ENCODE measurements at regions not wholly inside any gene's neighbourhood (a gene's known extent, or its start where the extent isn't known, plus 50 kb on each side); places are given as distances from the start of the nearest gene placed in this dataset.

DNA sequence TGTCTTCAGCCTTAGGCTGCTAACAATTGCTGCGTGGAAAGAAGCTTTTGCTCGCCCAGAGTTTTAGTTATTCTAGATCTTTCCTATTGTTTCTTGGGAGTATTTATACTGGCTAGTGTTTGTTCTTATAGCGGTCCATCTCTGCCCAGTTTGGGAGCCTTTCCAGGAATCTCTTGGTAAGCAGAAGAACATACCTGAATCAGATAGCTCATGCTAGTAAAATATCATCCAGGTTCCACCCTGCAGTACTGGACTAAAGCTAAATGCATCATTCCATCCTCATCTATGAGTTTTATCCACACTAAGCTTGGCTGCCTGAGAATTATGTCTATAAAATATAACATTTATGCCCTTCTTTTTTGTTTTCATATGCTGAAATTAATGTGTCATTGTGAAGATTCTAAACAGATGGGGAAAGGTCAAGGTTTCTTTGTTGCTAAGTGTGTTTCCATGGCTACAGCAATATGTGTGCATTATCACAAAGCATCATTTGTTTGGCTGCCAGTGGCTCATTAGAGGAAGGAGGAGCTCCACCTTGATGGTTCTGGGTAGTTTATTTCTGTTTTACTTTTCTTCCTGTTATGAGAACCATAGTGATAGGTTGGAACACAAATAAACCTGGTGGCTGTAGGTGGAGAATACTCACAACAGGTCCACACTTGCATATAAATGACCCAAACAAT lies 182.8 kb downstream of the PIK3C3 start:
- H3K4me2 ChIP-seq: no peak overlapping the region
- H3K9me3 ChIP-seq (ENCODE audit: insufficient read depth, low read depth): no peaks in the 10 kb centered on the region
- no peaks in the 10 kb centered on the region for H3K4me1 ChIP-seq (replicated peaks; ENCODE audit: insufficient read depth)
- TF ChIP-seq, protein P1, sequence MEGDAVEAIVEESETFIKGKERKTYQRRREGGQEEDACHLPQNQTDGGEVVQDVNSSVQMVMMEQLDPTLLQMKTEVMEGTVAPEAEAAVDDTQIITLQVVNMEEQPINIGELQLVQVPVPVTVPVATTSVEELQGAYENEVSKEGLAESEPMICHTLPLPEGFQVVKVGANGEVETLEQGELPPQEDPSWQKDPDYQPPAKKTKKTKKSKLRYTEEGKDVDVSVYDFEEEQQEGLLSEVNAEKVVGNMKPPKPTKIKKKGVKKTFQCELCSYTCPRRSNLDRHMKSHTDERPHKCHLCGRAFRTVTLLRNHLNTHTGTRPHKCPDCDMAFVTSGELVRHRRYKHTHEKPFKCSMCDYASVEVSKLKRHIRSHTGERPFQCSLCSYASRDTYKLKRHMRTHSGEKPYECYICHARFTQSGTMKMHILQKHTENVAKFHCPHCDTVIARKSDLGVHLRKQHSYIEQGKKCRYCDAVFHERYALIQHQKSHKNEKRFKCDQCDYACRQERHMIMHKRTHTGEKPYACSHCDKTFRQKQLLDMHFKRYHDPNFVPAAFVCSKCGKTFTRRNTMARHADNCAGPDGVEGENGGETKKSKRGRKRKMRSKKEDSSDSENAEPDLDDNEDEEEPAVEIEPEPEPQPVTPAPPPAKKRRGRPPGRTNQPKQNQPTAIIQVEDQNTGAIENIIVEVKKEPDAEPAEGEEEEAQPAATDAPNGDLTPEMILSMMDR (conservative IDR thresholded peaks at IDR 0.05): no peak
- TF ChIP-seq EZH2 (IDR thresholded peaks at IDR 0.05; ENCODE audit: low read depth): no peak
- H3K9me2 ChIP-seq (ENCODE audit: insufficient read depth): no peaks in the 10 kb centered on the region
- H3F3A ChIP-seq (ENCODE audit: insufficient read depth, low read depth): no peaks in the 10 kb centered on the region
- H2AFZ ChIP-seq: no peak overlapping the region
- ChIA-PET POLR2A (ENCODE audit: unreplicated experiment) (interaction anchor here (0.6 kb wide), 1 partner anchor 1135 kb away, joined by 6 read pairs; no protein-coding TSS in a partner anchor), CTCF (no interaction called here)
- H3K36me3 ChIP-seq (ENCODE audit: low read depth): no peaks in the 10 kb centered on the region
- intact Hi-C loops (cut with micrococcal nuclease; ENCODE audit: unreplicated experiment): no loop called here
- no TSS peak for BruUV-seq (replicated peaks)
- no peak overlapping the region for H3K27ac ChIP-seq
- no peak overlapping the region for H3K4me3 ChIP-seq
- DNase-seq: no peak
- H3K79me2 ChIP-seq (ENCODE audit: low read depth): no peaks in the 10 kb centered on the region
- no peaks in the 10 kb centered on the region for H3K27me3 ChIP-seq (ENCODE audit: insufficient read depth, low read depth)
- no peaks in the 10 kb centered on the region for H4K20me1 ChIP-seq (ENCODE audit: insufficient read depth)

DNA sequence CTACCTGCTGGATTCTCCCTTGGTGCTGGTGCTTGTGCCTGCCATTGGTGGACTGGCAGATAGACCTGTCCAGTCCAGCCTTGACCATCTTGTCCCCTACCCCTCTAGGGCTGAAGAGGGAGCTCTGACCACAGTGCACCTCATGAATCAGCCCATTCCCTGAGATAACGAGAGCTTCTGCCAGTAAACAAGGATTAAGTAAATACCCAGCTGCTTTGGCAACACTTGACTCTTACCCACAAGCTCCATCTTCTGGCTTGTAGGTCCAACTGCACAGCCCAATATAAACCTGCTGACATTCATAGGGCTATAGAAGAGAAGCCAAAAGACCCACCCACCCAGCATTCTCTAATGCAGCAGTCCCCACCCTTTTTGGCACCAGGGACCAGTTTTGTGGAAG lies 186.4 kb downstream of the PIK3C3 start:
- DNase-seq: no peak
- POLR2A ChIA-PET (ENCODE audit: unreplicated experiment): no interaction called here
- no peaks in the 10 kb centered on the region for H3K79me2 ChIP-seq (ENCODE audit: low read depth)
- H3K4me2 ChIP-seq: no peak overlapping the region
- H4K20me1 ChIP-seq (ENCODE audit: insufficient read depth): no peaks in the 10 kb centered on the region
- H3K9me3 ChIP-seq (ENCODE audit: insufficient read depth, low read depth): no peaks in the 10 kb centered on the region
- H3K4me3 ChIP-seq: no peak overlapping the region
- no peaks in the 10 kb centered on the region for H3F3A ChIP-seq (ENCODE audit: insufficient read depth, low read depth)
- no peak overlapping the region for H2AFZ ChIP-seq
- no peaks in the 10 kb centered on the region for H3K36me3 ChIP-seq (ENCODE audit: low read depth)
- intact Hi-C loops (cut with micrococcal nuclease; ENCODE audit: unreplicated experiment): no loop called here
- BruUV-seq (replicated peaks): no TSS peak
- TF ChIP-seq EZH2 (IDR thresholded peaks at IDR 0.05; ENCODE audit: low read depth): no peak
- TF ChIP-seq, protein P1 (conservative IDR thresholded peaks at IDR 0.05): no peak
- CTCF ChIA-PET: no interaction called here
- no peaks in the 10 kb centered on the region for H3K27me3 ChIP-seq (ENCODE audit: insufficient read depth, low read depth)
- H3K27ac ChIP-seq: no peak overlapping the region
- no peaks in the 10 kb centered on the region for H3K9me2 ChIP-seq (ENCODE audit: insufficient read depth)
- H3K4me1 ChIP-seq (replicated peaks; ENCODE audit: insufficient read depth): no peaks in the 10 kb centered on the region

DNA sequence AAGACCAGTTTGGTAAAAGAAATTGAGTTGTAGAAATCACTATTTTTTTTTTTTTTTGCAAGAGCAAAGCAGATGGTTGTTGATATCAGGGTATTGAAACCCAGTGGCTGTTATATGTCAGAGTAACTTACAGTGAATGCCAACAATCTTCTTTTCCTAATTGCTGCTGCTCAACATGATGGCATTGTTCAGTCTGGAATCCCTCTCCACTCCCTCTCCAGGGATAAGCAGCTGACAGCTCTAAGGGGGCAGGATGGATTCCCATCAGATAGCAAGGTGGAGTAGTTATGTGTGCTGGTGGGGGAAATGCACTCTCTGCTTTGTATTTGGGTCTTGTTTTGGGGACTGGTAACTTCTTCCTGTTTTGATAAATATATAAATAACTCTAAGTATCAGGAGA lies 200.0 kb downstream of the PIK3C3 start:
- Histone ChIP-seq H3K9me3 (ENCODE audit: insufficient read depth, low read depth) (no peaks in the 10 kb centered on the region), H3K9me2 (ENCODE audit: insufficient read depth) (no peaks in the 10 kb centered on the region), H3K4me1 (replicated peaks; ENCODE audit: insufficient read depth) (no peaks in the 10 kb centered on the region; the same call in 1 of the 2 replicates), H3K36me3 (ENCODE audit: low read depth) (no peaks in the 10 kb centered on the region), H3K27ac (no peak overlapping the region), H3K4me2 (no peak overlapping the region), H3K4me3 (no peak overlapping the region), H3K27me3 (ENCODE audit: insufficient read depth, low read depth) (no peaks in the 10 kb centered on the region), H2AFZ (no peak overlapping the region), H3K79me2 (ENCODE audit: low read depth) (no peaks in the 10 kb centered on the region), H3F3A (ENCODE audit: insufficient read depth, low read depth) (no peaks in the 10 kb centered on the region), H4K20me1 (ENCODE audit: insufficient read depth) (no peaks in the 10 kb centered on the region)
- BruUV-seq (replicated peaks): no TSS peak
- intact Hi-C loops (cut with micrococcal nuclease; ENCODE audit: unreplicated experiment): no loop called here
- no peak for DNase-seq
- TF ChIP-seq, protein P1 (conservative IDR thresholded peaks at IDR 0.05): no peak
- no peak for TF ChIP-seq EZH2 (IDR thresholded peaks at IDR 0.05; ENCODE audit: low read depth)
- ChIA-PET POLR2A (ENCODE audit: unreplicated experiment) (no interaction called here), CTCF (no interaction called here)
